Liver (tissue), 3 donors: ENCODE measurements at regions not wholly inside any gene's neighbourhood (a gene's known extent, or its start where the extent isn't known, plus 50 kb on each side); places are given as distances from the start of the nearest gene placed in this dataset.

Experiments used
- GABPA ChIP-seq, 2 donors: IDR thresholded peaks in 1 of 2; conservative IDR thresholded peaks in 1 of 2; 2 replicates each; pipeline ENCODE4 v1.6.1; 2016; ENCODE audit warnings: antibody characterized with exemption in 2 of 2, mild to moderate bottlenecking in 1 of 2, moderate library complexity in 1 of 2
- NR2F2 ChIP-seq: IDR thresholded peaks from 2 replicates; pipeline ENCODE4 v1.6.1; 2016; ENCODE audit warnings: antibody characterized with exemption
- TF ChIP-seq, protein P1 (sequence below): fragments of 150-350 bp; IDR thresholded peaks from 2 replicates; pipeline ENCODE4 v1.5.1; 2017; ENCODE audit warnings: improper control_type of control experiment, low read depth, low read length; ENCODE audit not compliant: missing input control
- TF ChIP-seq, protein P2 (sequence below): IDR thresholded peaks from 2 replicates; pipeline ENCODE4 v1.6.1; 2016; ENCODE audit warnings: antibody characterized with exemption, mild to moderate bottlenecking
- TF ChIP-seq, protein P3 (sequence below): IDR thresholded peaks from 2 replicates; pipeline ENCODE4 v1.6.1; 2016; ENCODE audit warnings: antibody characterized with exemption
- donor health status: healthy.
- donor health status: healthy.

DNA sequence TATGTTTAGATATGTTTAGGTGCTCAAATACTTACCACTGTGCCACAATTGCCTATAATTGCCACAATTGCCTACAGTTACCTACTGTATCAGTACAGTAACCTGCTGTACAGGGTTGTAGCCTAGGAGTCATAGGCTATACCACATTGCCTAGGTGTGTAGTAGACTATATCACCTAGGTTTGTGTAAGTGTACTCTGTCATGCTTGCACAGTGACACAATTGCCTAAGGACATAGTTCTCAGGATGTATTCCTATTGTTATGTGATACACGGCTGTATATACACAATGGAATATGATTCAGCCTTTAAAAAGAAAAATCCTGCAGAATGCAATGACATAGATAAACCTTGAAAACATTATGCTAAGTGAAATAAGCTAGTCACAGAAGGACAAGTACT lies 264.8 kb downstream of the RAP2B start:
- TF ChIP-seq, protein P1, sequence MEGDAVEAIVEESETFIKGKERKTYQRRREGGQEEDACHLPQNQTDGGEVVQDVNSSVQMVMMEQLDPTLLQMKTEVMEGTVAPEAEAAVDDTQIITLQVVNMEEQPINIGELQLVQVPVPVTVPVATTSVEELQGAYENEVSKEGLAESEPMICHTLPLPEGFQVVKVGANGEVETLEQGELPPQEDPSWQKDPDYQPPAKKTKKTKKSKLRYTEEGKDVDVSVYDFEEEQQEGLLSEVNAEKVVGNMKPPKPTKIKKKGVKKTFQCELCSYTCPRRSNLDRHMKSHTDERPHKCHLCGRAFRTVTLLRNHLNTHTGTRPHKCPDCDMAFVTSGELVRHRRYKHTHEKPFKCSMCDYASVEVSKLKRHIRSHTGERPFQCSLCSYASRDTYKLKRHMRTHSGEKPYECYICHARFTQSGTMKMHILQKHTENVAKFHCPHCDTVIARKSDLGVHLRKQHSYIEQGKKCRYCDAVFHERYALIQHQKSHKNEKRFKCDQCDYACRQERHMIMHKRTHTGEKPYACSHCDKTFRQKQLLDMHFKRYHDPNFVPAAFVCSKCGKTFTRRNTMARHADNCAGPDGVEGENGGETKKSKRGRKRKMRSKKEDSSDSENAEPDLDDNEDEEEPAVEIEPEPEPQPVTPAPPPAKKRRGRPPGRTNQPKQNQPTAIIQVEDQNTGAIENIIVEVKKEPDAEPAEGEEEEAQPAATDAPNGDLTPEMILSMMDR = no peak
- TF ChIP-seq NR2F2 (no peak), GABPA (IDR thresholded peaks at IDR 0.05 in 1 of 2, conservative IDR thresholded peaks at IDR 0.05 in 1 of 2) (no peak)
- TF ChIP-seq, protein P2, sequence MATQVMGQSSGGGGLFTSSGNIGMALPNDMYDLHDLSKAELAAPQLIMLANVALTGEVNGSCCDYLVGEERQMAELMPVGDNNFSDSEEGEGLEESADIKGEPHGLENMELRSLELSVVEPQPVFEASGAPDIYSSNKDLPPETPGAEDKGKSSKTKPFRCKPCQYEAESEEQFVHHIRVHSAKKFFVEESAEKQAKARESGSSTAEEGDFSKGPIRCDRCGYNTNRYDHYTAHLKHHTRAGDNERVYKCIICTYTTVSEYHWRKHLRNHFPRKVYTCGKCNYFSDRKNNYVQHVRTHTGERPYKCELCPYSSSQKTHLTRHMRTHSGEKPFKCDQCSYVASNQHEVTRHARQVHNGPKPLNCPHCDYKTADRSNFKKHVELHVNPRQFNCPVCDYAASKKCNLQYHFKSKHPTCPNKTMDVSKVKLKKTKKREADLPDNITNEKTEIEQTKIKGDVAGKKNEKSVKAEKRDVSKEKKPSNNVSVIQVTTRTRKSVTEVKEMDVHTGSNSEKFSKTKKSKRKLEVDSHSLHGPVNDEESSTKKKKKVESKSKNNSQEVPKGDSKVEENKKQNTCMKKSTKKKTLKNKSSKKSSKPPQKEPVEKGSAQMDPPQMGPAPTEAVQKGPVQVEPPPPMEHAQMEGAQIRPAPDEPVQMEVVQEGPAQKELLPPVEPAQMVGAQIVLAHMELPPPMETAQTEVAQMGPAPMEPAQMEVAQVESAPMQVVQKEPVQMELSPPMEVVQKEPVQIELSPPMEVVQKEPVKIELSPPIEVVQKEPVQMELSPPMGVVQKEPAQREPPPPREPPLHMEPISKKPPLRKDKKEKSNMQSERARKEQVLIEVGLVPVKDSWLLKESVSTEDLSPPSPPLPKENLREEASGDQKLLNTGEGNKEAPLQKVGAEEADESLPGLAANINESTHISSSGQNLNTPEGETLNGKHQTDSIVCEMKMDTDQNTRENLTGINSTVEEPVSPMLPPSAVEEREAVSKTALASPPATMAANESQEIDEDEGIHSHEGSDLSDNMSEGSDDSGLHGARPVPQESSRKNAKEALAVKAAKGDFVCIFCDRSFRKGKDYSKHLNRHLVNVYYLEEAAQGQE = no peak
- TF ChIP-seq, protein P3, sequence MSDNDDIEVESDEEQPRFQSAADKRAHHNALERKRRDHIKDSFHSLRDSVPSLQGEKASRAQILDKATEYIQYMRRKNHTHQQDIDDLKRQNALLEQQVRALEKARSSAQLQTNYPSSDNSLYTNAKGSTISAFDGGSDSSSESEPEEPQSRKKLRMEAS = no peak
